Vagina (tissue), 2 donors: ENCODE measurements at regions not wholly inside any gene's neighbourhood (a gene's known extent, or its start where the extent isn't known, plus 50 kb on each side); places are given as distances from the start of the nearest gene placed in this dataset.

Experiments used
- POLR2A ChIP-seq, 2 donors: fragments of 450-650 bp; IDR thresholded peaks; one replicate each; pipeline ENCODE4 v1.6.1; 2017; ENCODE audit warnings: antibody characterized with exemption in 2 of 2, mild to moderate bottlenecking in 2 of 2, moderate library complexity in 2 of 2
- POLR2AphosphoS5 ChIP-seq, 2 donors: sonication (generic); formaldehyde crosslinking; IDR thresholded peaks; one replicate each; pipeline ENCODE4 v1.9.0; 2017; ENCODE audit warnings: antibody characterized with exemption in 2 of 2, mild to moderate bottlenecking in 2 of 2, low read depth in 1 of 2; ENCODE audit not compliant: insufficient read depth in 1 of 2
- TF ChIP-seq, protein P1 (sequence below), 3 experiments: fragments of 450-650 bp in 2 of 3; fragments of 200-600 bp in 1 of 3; sonication (generic) in 1 of 3; IDR thresholded peaks; one replicate each; pipeline ENCODE4 v1.5.1; 2017 to 2019; ENCODE audit warnings: antibody characterized with exemption in 3 of 3, mild to moderate bottlenecking in 2 of 3, moderate library complexity in 2 of 3

DNA sequence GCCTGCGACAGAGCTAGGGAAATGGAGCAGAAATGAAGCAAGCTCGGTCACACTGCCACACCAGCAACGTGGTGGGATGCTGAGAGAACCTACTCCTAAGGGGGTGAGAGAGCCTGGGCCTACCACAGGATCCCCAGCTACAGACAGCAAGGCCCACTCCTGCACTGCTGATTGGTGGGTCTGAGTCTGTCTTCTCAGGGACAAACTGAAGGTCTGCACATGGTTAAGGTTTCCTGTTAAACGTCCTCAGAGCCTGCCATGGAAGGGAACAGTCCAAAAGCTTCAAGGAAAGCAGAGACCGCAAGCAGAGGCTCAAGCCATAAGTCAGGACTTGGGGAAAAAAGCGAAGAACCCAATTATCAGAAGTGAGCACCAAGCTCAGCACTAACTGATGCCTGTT, 53.5 kb upstream of the MED4 start:
- TF ChIP-seq, protein P1, sequence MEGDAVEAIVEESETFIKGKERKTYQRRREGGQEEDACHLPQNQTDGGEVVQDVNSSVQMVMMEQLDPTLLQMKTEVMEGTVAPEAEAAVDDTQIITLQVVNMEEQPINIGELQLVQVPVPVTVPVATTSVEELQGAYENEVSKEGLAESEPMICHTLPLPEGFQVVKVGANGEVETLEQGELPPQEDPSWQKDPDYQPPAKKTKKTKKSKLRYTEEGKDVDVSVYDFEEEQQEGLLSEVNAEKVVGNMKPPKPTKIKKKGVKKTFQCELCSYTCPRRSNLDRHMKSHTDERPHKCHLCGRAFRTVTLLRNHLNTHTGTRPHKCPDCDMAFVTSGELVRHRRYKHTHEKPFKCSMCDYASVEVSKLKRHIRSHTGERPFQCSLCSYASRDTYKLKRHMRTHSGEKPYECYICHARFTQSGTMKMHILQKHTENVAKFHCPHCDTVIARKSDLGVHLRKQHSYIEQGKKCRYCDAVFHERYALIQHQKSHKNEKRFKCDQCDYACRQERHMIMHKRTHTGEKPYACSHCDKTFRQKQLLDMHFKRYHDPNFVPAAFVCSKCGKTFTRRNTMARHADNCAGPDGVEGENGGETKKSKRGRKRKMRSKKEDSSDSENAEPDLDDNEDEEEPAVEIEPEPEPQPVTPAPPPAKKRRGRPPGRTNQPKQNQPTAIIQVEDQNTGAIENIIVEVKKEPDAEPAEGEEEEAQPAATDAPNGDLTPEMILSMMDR (IDR thresholded peaks at IDR 0.05): no peak
- TF ChIP-seq POLR2AphosphoS5 (IDR thresholded peaks at IDR 0.05; ENCODE audit: insufficient read depth in 1 of 2, low read depth in 1 of 2): no peak
- TF ChIP-seq POLR2A (IDR thresholded peaks at IDR 0.05): no peak
